HepG2 (cell line): ENCODE measurements at regions not wholly inside any gene's neighbourhood (a gene's known extent, or its start where the extent isn't known, plus 50 kb on each side); places are given as distances from the start of the nearest gene placed in this dataset.

Experiments
- AGO2 ChIP-seq: fragments of 200-400 bp; formaldehyde crosslinking; optimal IDR thresholded peaks from 2 replicates; pipeline ENCODE3; 2017; ENCODE audit warnings: mild to moderate bottlenecking, low read depth, low read length, moderate library complexity
- CEBPB ChIP-seq: IDR thresholded peaks from 2 replicates; pipeline ENCODE4 v1.6.1; 2011; ENCODE audit warnings: low read depth, low read length, improper control_type of control experiment, borderline replicate concordance
- DPF2 ChIP-seq: sonication (generic); formaldehyde crosslinking; IDR thresholded peaks from 2 replicates; pipeline ENCODE4 v1.4.0; 2020; ENCODE audit warnings: mild to moderate bottlenecking, low read depth, missing genetic modification reagents, borderline replicate concordance
- HDAC2 ChIP-seq: sonication (generic); formaldehyde crosslinking; IDR thresholded peaks from 2 replicates; pipeline ENCODE4 v1.4.0; 2020; ENCODE audit warnings: missing genetic modification reagents
- HNF4A ChIP-seq: sonication (generic); formaldehyde crosslinking; IDR thresholded peaks from 2 replicates; pipeline ENCODE4 v1.4.0; 2020; ENCODE audit warnings: missing genetic modification reagents
- KLF9 ChIP-seq: IDR thresholded peaks from 2 replicates; pipeline ENCODE4 v1.6.1; 2016; ENCODE audit warnings: low read depth
- MED1 ChIP-seq: sonication (generic); formaldehyde crosslinking; IDR thresholded peaks from 2 replicates; pipeline ENCODE4 v1.4.0; 2020; ENCODE audit warnings: missing genetic modification reagents
- NFIC ChIP-seq: IDR thresholded peaks from 2 replicates; pipeline ENCODE4 v1.6.1; 2012; ENCODE audit warnings: mild to moderate bottlenecking, low read length, inconsistent platforms
- SAP130 ChIP-seq: IDR thresholded peaks from 2 replicates; pipeline ENCODE4 v1.6.1; 2016; ENCODE audit warnings: low read depth
- ZBTB7B ChIP-seq: sonication (generic); formaldehyde crosslinking; IDR thresholded peaks from 2 replicates; pipeline ENCODE4 v1.4.0; 2020; ENCODE audit warnings: missing genetic modification reagents
- ZNF234 ChIP-seq: sonication (generic); formaldehyde crosslinking; conservative IDR thresholded peaks from 2 replicates; pipeline ENCODE4 v1.5.1; 2020; ENCODE audit warnings: mild to moderate bottlenecking, missing genetic modification reagents
- ZNF317 ChIP-seq: sonication (generic); formaldehyde crosslinking; IDR thresholded peaks from 2 replicates; pipeline ENCODE4 v1.5.0; 2020; ENCODE audit warnings: mild to moderate bottlenecking, missing genetic modification reagents
- TF ChIP-seq, protein P1 (sequence below): fragments of 450-650 bp; IDR thresholded peaks from 2 replicates; pipeline ENCODE4 v1.6.1; 2016
- TF ChIP-seq, protein P2 (sequence below): sonication (generic); formaldehyde crosslinking; IDR thresholded peaks from 2 replicates; pipeline ENCODE4 v1.4.0; 2020; ENCODE audit warnings: missing genetic modification reagents, borderline replicate concordance
- TF ChIP-seq, protein P3 (sequence below): sonication (generic); formaldehyde crosslinking; IDR thresholded peaks from 2 replicates; pipeline ENCODE4 v1.4.0; 2020; ENCODE audit warnings: missing genetic modification reagents

DNA sequence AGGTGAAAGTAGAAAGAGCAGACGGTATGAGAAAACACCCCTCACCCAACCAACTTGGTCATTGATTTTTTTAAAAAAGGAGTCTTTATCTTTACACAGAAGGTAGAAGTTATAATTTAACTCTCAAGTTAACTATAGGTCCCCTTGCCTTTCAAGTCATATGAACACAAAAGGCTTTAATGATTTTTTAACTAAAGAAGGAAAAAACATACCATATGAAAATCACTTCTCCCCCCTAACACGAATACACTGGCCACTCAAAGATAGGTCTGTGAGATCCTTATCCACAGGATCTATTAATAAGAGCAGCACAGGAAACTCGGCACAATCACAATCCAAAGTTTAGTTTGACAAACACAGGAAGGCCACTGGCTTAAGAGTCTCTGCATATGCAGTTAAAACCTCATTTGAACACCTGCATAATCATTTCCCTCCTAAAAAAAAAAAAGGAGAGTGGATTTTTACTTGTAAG, 138.0 kb downstream of the ENC1 start (continued):
- TF ChIP-seq ZBTB7B (CRISPR knock-in tag) (0 out of 2 replicates have a peak, but pooled peaks have one; percentile 18), DPF2 (CRISPR knock-in tag) (no peak), NFIC (peak; percentile 90), ZNF234 (CRISPR knock-in tag) (no peak), HNF4A (CRISPR knock-in tag) (peak; percentile 70), HDAC2 (CRISPR knock-in tag) (peak; percentile 26; the same call in 1 of the 2 replicates), AGO2 (no peak), MED1 (CRISPR knock-in tag) (peak; percentile 84), SAP130 (CRISPR knock-in tag) (peak; percentile 48; the same call in 1 of the 2 replicates), ZNF317 (CRISPR knock-in tag) (0 out of 2 replicates have a peak, but pooled peaks have one; percentile 25), KLF9 (CRISPR knock-in tag) (no peak), CEBPB (no peak)
- TF ChIP-seq, protein P1, sequence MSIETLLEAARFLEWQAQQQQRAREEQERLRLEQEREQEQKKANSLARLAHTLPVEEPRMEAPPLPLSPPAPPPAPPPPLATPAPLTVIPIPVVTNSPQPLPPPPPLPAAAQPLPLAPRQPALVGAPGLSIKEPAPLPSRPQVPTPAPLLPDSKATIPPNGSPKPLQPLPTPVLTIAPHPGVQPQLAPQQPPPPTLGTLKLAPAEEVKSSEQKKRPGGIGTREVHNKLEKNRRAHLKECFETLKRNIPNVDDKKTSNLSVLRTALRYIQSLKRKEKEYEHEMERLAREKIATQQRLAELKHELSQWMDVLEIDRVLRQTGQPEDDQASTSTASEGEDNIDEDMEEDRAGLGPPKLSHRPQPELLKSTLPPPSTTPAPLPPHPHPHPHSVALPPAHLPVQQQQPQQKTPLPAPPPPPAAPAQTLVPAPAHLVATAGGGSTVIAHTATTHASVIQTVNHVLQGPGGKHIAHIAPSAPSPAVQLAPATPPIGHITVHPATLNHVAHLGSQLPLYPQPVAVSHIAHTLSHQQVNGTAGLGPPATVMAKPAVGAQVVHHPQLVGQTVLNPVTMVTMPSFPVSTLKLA: no peak
- TF ChIP-seq, protein P2, sequence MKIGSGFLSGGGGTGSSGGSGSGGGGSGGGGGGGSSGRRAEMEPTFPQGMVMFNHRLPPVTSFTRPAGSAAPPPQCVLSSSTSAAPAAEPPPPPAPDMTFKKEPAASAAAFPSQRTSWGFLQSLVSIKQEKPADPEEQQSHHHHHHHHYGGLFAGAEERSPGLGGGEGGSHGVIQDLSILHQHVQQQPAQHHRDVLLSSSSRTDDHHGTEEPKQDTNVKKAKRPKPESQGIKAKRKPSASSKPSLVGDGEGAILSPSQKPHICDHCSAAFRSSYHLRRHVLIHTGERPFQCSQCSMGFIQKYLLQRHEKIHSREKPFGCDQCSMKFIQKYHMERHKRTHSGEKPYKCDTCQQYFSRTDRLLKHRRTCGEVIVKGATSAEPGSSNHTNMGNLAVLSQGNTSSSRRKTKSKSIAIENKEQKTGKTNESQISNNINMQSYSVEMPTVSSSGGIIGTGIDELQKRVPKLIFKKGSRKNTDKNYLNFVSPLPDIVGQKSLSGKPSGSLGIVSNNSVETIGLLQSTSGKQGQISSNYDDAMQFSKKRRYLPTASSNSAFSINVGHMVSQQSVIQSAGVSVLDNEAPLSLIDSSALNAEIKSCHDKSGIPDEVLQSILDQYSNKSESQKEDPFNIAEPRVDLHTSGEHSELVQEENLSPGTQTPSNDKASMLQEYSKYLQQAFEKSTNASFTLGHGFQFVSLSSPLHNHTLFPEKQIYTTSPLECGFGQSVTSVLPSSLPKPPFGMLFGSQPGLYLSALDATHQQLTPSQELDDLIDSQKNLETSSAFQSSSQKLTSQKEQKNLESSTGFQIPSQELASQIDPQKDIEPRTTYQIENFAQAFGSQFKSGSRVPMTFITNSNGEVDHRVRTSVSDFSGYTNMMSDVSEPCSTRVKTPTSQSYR (CRISPR knock-in tag): peak; percentile 41; the same call in 1 of the 2 replicates
- TF ChIP-seq, protein P3, sequence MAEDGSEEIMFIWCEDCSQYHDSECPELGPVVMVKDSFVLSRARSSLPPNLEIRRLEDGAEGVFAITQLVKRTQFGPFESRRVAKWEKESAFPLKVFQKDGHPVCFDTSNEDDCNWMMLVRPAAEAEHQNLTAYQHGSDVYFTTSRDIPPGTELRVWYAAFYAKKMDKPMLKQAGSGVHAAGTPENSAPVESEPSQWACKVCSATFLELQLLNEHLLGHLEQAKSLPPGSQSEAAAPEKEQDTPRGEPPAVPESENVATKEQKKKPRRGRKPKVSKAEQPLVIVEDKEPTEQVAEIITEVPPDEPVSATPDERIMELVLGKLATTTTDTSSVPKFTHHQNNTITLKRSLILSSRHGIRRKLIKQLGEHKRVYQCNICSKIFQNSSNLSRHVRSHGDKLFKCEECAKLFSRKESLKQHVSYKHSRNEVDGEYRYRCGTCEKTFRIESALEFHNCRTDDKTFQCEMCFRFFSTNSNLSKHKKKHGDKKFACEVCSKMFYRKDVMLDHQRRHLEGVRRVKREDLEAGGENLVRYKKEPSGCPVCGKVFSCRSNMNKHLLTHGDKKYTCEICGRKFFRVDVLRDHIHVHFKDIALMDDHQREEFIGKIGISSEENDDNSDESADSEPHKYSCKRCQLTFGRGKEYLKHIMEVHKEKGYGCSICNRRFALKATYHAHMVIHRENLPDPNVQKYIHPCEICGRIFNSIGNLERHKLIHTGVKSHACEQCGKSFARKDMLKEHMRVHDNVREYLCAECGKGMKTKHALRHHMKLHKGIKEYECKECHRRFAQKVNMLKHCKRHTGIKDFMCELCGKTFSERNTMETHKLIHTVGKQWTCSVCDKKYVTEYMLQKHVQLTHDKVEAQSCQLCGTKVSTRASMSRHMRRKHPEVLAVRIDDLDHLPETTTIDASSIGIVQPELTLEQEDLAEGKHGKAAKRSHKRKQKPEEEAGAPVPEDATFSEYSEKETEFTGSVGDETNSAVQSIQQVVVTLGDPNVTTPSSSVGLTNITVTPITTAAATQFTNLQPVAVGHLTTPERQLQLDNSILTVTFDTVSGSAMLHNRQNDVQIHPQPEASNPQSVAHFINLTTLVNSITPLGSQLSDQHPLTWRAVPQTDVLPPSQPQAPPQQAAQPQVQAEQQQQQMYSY: no peak
